ENCODE measurements at regions not wholly inside any gene's neighbourhood (a gene's known extent, or its start where the extent isn't known, plus 50 kb on each side); places are given as distances from the start of the nearest gene placed in this dataset.

- H3K9me3 ChIP-seq (ENCODE audit: control insufficient read depth, low read depth, low read length): no peaks in the 10 kb centered on the region
- H3K4me1 ChIP-seq (ENCODE audit: control insufficient read depth, insufficient read depth, low read length): peaks cover 3% of the 10 kb centered on the region
- no peaks in the 10 kb centered on the region for H3K36me3 ChIP-seq (ENCODE audit: control insufficient read depth, insufficient read depth, low read length)
- no peaks in the 10 kb centered on the region for H3K27me3 ChIP-seq (ENCODE audit: control insufficient read depth, insufficient read depth, low read length)
- no peak for DNase-seq
- no peak overlapping the region for H3K27ac ChIP-seq (ENCODE audit: low read length)
- no peak overlapping the region for H3K4me3 ChIP-seq (ENCODE audit: low read length)
Measured at GRCh38 chr1:199688774-199689173, 338.7 kb upstream of the NR5A2 start.

- Histone ChIP-seq H3K9me3 (ENCODE audit: control insufficient read depth, low read depth, low read length) (no peaks in the 10 kb centered on the region), H3K4me1 (ENCODE audit: control insufficient read depth, insufficient read depth, low read length) (peaks cover 3% of the 10 kb centered on the region), H3K4me3 (ENCODE audit: low read length) (no peak overlapping the region), H3K27ac (ENCODE audit: low read length) (no peak overlapping the region), H3K27me3 (ENCODE audit: control insufficient read depth, insufficient read depth, low read length) (no peaks in the 10 kb centered on the region), H3K36me3 (ENCODE audit: control insufficient read depth, insufficient read depth, low read length) (no peaks in the 10 kb centered on the region)
- no peak for DNase-seq
- no CpG with 5 or more reads among the region's 1 CpG for WGBS (ENCODE audit: insufficient coverage, low lambda C conversion rate)
Measured at GRCh38 chr1:199690496-199690895, 337.0 kb upstream of the NR5A2 start.

GRCh38 chr1:199691540-199691939, 336.0 kb upstream of the NR5A2 start:
- Histone ChIP-seq H3K27ac (ENCODE audit: low read length) (no peak overlapping the region), H3K27me3 (ENCODE audit: control insufficient read depth, insufficient read depth, low read length) (no peaks in the 10 kb centered on the region), H3K4me1 (ENCODE audit: control insufficient read depth, insufficient read depth, low read length) (peaks cover 3% of the 10 kb centered on the region), H3K9me3 (ENCODE audit: control insufficient read depth, low read depth, low read length) (no peaks in the 10 kb centered on the region), H3K36me3 (ENCODE audit: control insufficient read depth, insufficient read depth, low read length) (no peaks in the 10 kb centered on the region), H3K4me3 (ENCODE audit: low read length) (no peak overlapping the region)
- peak; percentile 31 to 63 for DNase-seq
- 100% methylated on average over 1 of the region's 3 CpGs for WGBS (ENCODE audit: insufficient coverage, low lambda C conversion rate)

GRCh38 chr1:199693724-199694123, 333.8 kb upstream of the NR5A2 start:
- H3K9me3 ChIP-seq (ENCODE audit: control insufficient read depth, low read depth, low read length): no peaks in the 10 kb centered on the region
- H3K27ac ChIP-seq (ENCODE audit: low read length): no peak overlapping the region
- no peak for DNase-seq
- peaks cover 3% of the 10 kb centered on the region for H3K4me1 ChIP-seq (ENCODE audit: control insufficient read depth, insufficient read depth, low read length)
- no peaks in the 10 kb centered on the region for H3K36me3 ChIP-seq (ENCODE audit: control insufficient read depth, insufficient read depth, low read length)
- no peak overlapping the region for H3K4me3 ChIP-seq (ENCODE audit: low read length)
- no peaks in the 10 kb centered on the region for H3K27me3 ChIP-seq (ENCODE audit: control insufficient read depth, insufficient read depth, low read length)
- WGBS (ENCODE audit: insufficient coverage, low lambda C conversion rate): 85% methylated on average over 2 of the region's 2 CpGs

- no peak overlapping the region for H3K4me3 ChIP-seq (ENCODE audit: low read length)
- H3K27me3 ChIP-seq (ENCODE audit: control insufficient read depth, insufficient read depth, low read length): no peaks in the 10 kb centered on the region
- no peaks in the 10 kb centered on the region for H3K36me3 ChIP-seq (ENCODE audit: control insufficient read depth, insufficient read depth, low read length)
- H3K27ac ChIP-seq (ENCODE audit: low read length): no peak overlapping the region
- WGBS (ENCODE audit: insufficient coverage, low lambda C conversion rate): 80% methylated on average over 1 of the region's 2 CpGs
- peaks cover 3% of the 10 kb centered on the region for H3K4me1 ChIP-seq (ENCODE audit: control insufficient read depth, insufficient read depth, low read length)
- H3K9me3 ChIP-seq (ENCODE audit: control insufficient read depth, low read depth, low read length): no peaks in the 10 kb centered on the region
- no peak for DNase-seq
Measured at GRCh38 chr1:199696225-199696624, 331.3 kb upstream of the NR5A2 start.

- no peaks in the 10 kb centered on the region for H3K4me1 ChIP-seq (ENCODE audit: control insufficient read depth, insufficient read depth, low read length)
- no peaks in the 10 kb centered on the region for H3K27me3 ChIP-seq (ENCODE audit: control insufficient read depth, insufficient read depth, low read length)
- no peak for DNase-seq
- H3K27ac ChIP-seq (ENCODE audit: low read length): no peak overlapping the region
- no peak overlapping the region for H3K4me3 ChIP-seq (ENCODE audit: low read length)
- no peaks in the 10 kb centered on the region for H3K36me3 ChIP-seq (ENCODE audit: control insufficient read depth, insufficient read depth, low read length)
- no peaks in the 10 kb centered on the region for H3K9me3 ChIP-seq (ENCODE audit: control insufficient read depth, low read depth, low read length)
Measured at GRCh38 chr1:199698222-199698621, 329.3 kb upstream of the NR5A2 start.

- H3K36me3 ChIP-seq (ENCODE audit: control insufficient read depth, insufficient read depth, low read length): no peaks in the 10 kb centered on the region
- no peaks in the 10 kb centered on the region for H3K27me3 ChIP-seq (ENCODE audit: control insufficient read depth, insufficient read depth, low read length)
- no peak overlapping the region for H3K27ac ChIP-seq (ENCODE audit: low read length)
- H3K9me3 ChIP-seq (ENCODE audit: control insufficient read depth, low read depth, low read length): no peaks in the 10 kb centered on the region
- no peak for DNase-seq
- no peak overlapping the region for H3K4me3 ChIP-seq (ENCODE audit: low read length)
- no peaks in the 10 kb centered on the region for H3K4me1 ChIP-seq (ENCODE audit: control insufficient read depth, insufficient read depth, low read length)
- WGBS (ENCODE audit: insufficient coverage, low lambda C conversion rate): 100% methylated on average over 2 of the region's 4 CpGs
Measured at GRCh38 chr1:199700551-199700950, 327.0 kb upstream of the NR5A2 start.

- no CpG with 5 or more reads among the region's 2 CpGs for WGBS (ENCODE audit: insufficient coverage, low lambda C conversion rate)
- DNase-seq: no peak
- Histone ChIP-seq H3K36me3 (ENCODE audit: control insufficient read depth, insufficient read depth, low read length) (no peaks in the 10 kb centered on the region), H3K27ac (ENCODE audit: low read length) (no peak overlapping the region), H3K27me3 (ENCODE audit: control insufficient read depth, insufficient read depth, low read length) (no peaks in the 10 kb centered on the region), H3K4me3 (ENCODE audit: low read length) (no peak overlapping the region), H3K9me3 (ENCODE audit: control insufficient read depth, low read depth, low read length) (no peaks in the 10 kb centered on the region), H3K4me1 (ENCODE audit: control insufficient read depth, insufficient read depth, low read length) (no peaks in the 10 kb centered on the region)
Measured at GRCh38 chr1:199701726-199702125, 325.8 kb upstream of the NR5A2 start.

- no peak for DNase-seq
Measured at GRCh38 chr1:199704231-199704630, 323.3 kb upstream of the NR5A2 start.

GRCh38 chr1:199705825-199706224, 321.7 kb upstream of the NR5A2 start:
- Histone ChIP-seq H3K4me1 (ENCODE audit: control insufficient read depth, insufficient read depth, low read length) (no peaks in the 10 kb centered on the region), H3K4me3 (ENCODE audit: low read length) (no peak overlapping the region), H3K27me3 (ENCODE audit: control insufficient read depth, insufficient read depth, low read length) (no peaks in the 10 kb centered on the region), H3K36me3 (ENCODE audit: control insufficient read depth, insufficient read depth, low read length) (no peaks in the 10 kb centered on the region), H3K9me3 (ENCODE audit: control insufficient read depth, low read depth, low read length) (no peaks in the 10 kb centered on the region), H3K27ac (ENCODE audit: low read length) (no peak overlapping the region)
- no peak for DNase-seq

More at GRCh38 chr1:199704231-199704630, 323.3 kb upstream of the NR5A2 start:
- H3K27ac ChIP-seq (ENCODE audit: low read length): no peak overlapping the region
- H3K27me3 ChIP-seq (ENCODE audit: control insufficient read depth, insufficient read depth, low read length): no peaks in the 10 kb centered on the region
- no peaks in the 10 kb centered on the region for H3K9me3 ChIP-seq (ENCODE audit: control insufficient read depth, low read depth, low read length)
- no peaks in the 10 kb centered on the region for H3K4me1 ChIP-seq (ENCODE audit: control insufficient read depth, insufficient read depth, low read length)
- H3K4me3 ChIP-seq (ENCODE audit: low read length): no peak overlapping the region
- no peaks in the 10 kb centered on the region for H3K36me3 ChIP-seq (ENCODE audit: control insufficient read depth, insufficient read depth, low read length)

GRCh38 chr1:199706826-199707606, 320.5 kb upstream of the NR5A2 start:
- DNase-seq: no peak
- Histone ChIP-seq H3K27ac (ENCODE audit: low read length) (no peak overlapping the region), H3K27me3 (ENCODE audit: control insufficient read depth, insufficient read depth, low read length) (no peaks in the 10 kb centered on the region), H3K4me3 (ENCODE audit: low read length) (no peak overlapping the region), H3K9me3 (ENCODE audit: control insufficient read depth, low read depth, low read length) (peaks cover 7% of the 10 kb centered on the region), H3K4me1 (ENCODE audit: control insufficient read depth, insufficient read depth, low read length) (no peaks in the 10 kb centered on the region), H3K36me3 (ENCODE audit: control insufficient read depth, insufficient read depth, low read length) (no peaks in the 10 kb centered on the region)
- whole genome bisulfite sequencing (ENCODE audit: insufficient coverage, low lambda C conversion rate): 60% methylated on average over 1 of the region's 5 CpGs
